ENCODE measurements at regions not wholly inside any gene's neighbourhood (a gene's known extent, or its start where the extent isn't known, plus 50 kb on each side); places are given as distances from the start of the nearest gene placed in this dataset.
A peak's percentile ranks its signal among the peaks of the same experiment; 100 is the strongest.

GRCh38 chr15:39438799-39439592 lies 141.9 kb upstream of the THBS1 start (continued):
- TF ChIP-seq SIN3A (conservative IDR thresholded peaks at IDR 0.05 in 1 of 2, IDR thresholded peaks at IDR 0.05 in 1 of 2; ENCODE audit: low read depth in 1 of 2, low read length in 2 of 2) (no peak), RAD21 (IDR thresholded peaks at IDR 0.05 in 1 of 2, conservative IDR thresholded peaks at IDR 0.05 in 1 of 2; ENCODE audit: low read depth in 2 of 2, low read length in 2 of 2) (peak; percentile 45 to 50), HDAC6 (IDR thresholded peaks at IDR 0.05; ENCODE audit: low read depth, low read length) (no peak), SP1 (IDR thresholded peaks at IDR 0.05; ENCODE audit: low read depth, low read length) (no peak), ATF2 (IDR thresholded peaks at IDR 0.05; ENCODE audit: low read length) (no peak), TAF7 (optimal IDR thresholded peaks at IDR 0.05; ENCODE audit: borderline replicate concordance, low read depth, low read length) (no peak), CBX8 (IDR thresholded peaks at IDR 0.05; ENCODE audit: borderline replicate concordance, low read depth, low read length) (no peak), SIRT6 (IDR thresholded peaks at IDR 0.05; ENCODE audit: low read length) (no peak)
